ENCODE measurements at regions not wholly inside any gene's neighbourhood (a gene's known extent, or its start where the extent isn't known, plus 50 kb on each side); places are given as distances from the start of the nearest gene placed in this dataset.

GRCh38 chr2:60652832-60653340, 99.4 kb upstream of the BCL11A start:
- DNase-seq (ENCODE audit: low read depth in 2 of 2, low spot score in 1 of 2) = no peak

GRCh38 chr2:60657673-60658072, 98.4 kb upstream of the PAPOLG start:
- DNase-seq (ENCODE audit: low read depth in 2 of 2, low spot score in 1 of 2) = no peak

DNA sequence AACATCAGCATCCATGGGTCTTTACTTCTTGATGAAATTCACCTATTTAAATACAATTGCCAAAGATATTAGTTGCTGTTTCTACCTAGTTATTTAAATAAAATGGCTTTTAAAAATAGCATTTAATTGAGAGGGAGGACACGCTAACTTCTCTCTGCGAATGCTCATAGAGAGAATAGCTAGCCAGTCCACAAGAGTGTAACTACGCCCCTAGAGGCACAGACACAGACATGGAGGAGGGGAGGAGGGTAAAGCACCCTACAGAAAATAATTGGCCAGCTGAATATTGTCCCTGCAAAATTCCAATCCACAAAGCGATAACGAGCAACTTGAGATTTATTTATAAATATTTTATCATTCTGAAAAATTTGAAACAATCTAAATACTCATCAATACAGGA, 97.0 kb upstream of the PAPOLG start:
- DNase-seq (ENCODE audit: low read depth in 2 of 2, low spot score in 1 of 2) = no peak

DNA sequence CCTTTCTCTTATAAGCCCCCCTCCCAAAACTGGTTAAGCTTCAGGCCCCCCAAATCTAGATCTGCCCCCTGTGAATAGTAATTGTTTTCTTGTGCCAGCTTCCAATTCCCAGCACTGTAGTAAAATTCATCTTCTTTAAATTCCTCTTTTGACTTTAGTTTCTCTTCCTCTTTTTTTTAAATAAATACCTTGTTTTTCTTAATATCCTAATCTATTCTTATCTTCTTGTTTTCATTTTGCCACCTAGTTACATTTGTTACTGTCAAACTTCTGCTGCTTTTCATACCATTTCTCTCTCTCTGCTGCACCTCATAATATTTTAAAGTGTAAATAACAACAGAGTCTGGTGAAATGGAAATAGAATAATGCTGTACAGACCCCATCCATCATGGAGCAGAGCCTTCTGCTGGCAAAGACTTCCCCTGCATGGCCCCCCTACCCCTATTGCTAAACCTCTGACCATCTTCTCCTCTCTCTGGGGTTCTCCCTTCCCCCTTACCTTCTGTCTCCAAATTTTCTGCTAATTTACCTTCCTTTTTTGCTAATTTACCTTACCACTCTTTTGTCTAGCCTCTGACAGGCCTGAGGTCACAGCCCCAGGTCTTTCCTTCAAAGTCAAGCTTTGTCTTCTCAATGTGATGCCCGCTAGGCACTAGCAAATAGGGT, 94.9 kb upstream of the PAPOLG start:
- DNase-seq (ENCODE audit: low read depth in 2 of 2, low spot score in 1 of 2) = no peak

DNA sequence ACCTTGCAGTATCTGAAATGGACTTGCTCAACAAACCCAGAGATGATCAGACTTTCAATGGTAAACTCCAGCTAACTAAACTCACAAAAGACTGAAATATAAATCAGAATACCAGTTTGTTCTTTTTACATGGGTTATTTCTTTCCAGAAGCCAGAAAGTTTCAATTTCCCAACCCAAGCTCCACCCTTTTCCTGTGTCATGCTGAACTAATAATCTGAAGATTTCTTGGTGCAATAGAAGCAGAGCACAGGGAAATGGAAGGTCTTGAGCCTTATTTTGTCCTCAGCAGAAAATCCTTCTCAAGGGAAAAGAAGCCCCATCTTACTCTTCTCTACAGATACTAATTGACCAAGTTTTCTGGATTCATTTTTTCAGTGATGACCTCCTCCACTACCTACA, 93.3 kb upstream of the PAPOLG start:
- DNase-seq (ENCODE audit: low read depth in 2 of 2, low spot score in 1 of 2) = no peak

- no peak for DNase-seq (ENCODE audit: low read depth in 2 of 2, low spot score in 1 of 2)
Measured at GRCh38 chr2:60671966-60672365, 84.1 kb upstream of the PAPOLG start.

GRCh38 chr2:60674524-60675165, 81.4 kb upstream of the PAPOLG start:
- DNase-seq (ENCODE audit: low read depth in 2 of 2, low spot score in 1 of 2) = peak; percentile 47 to 61

DNA sequence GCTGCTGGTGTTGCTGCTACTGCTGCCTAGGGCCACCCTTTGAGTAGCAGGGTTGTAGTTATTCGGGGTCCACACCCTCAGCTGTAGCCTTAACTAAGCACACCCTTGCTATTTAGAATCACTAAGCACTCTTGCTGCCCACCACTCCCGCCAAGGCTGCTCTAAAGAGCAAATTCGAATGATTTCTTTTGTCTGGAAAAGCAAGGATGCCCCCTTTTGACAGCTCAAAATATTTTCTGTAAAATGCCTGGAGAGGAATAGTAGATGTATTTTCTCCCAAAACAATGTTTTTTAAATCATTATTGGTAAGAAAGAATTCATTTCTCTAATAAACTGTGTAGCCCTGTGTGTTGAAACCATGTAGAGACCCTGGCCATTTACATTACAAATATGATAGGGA, 80.8 kb upstream of the PAPOLG start:
- no peak for DNase-seq (ENCODE audit: low read depth in 2 of 2, low spot score in 1 of 2)

DNA sequence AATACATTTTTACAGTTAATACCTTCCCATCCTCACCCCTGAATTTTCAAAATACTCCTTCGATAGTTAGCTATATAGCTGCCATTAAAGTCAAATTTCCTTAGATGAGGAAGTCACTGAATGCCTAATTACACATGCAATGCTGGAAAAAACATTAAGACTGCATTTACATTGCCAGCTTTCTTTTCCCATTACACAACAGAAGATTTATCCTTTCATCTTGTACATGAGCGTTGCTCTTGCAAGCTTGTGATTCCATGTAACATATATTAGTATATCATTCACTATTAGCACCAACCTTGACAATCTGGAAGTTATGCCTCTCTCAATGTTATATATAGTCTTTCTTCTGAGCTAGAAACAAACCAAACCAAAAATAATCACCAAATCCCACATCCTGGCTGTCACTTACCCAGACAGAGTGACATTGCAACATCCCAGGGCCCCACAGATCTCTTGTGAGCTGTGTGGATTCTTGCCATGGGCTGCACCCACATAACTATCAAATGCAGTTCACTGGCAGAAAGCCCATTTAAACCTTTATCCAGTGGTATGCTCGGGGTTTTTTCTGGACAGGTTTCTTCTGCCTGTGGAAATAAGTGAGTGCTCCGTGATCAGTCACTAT, 79.2 kb upstream of the PAPOLG start:
- no peak for DNase-seq (ENCODE audit: low read depth in 2 of 2, low spot score in 1 of 2)

DNA sequence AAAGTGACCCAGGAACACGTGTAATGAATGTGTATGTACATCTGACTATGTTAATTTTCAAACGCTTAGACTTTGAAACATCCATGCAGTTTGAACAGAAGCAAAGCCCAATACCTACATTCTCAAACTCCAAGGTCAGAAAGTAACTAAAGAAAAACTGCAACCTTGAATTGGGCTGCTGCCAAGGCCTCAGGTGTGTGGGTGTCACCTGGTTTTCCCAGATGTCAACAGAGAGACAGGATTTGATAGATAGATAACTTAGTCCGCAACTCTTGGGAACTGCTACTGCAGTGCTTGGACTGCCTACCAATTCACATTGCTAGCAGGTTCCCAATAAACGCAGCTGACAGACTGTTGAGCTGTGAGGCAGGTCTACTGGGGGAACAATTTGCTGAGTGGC, 78.7 kb upstream of the PAPOLG start:
- DNase-seq (ENCODE audit: low read depth in 2 of 2, low spot score in 1 of 2) = no peak

DNA sequence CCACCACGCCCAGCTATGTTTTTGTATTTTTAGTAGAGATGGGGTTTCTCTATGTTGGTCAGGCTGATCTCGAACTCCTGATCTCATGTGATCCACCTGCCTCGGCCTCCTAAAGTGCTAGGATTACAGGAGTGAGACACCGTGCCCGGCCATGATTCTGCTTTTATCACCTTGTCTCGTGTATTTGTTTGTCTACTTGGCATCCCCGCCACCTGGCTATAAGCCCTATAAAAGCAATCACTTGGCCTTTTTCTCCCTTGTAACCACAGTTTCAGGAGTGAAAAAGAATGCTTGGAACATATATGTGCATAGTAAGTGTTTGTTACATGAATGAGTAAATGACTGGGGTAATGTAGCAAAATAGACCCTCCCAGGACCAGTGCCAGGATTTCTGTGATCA, 77.5 kb upstream of the PAPOLG start:
- no peak for DNase-seq (ENCODE audit: low read depth in 2 of 2, low spot score in 1 of 2)

DNA sequence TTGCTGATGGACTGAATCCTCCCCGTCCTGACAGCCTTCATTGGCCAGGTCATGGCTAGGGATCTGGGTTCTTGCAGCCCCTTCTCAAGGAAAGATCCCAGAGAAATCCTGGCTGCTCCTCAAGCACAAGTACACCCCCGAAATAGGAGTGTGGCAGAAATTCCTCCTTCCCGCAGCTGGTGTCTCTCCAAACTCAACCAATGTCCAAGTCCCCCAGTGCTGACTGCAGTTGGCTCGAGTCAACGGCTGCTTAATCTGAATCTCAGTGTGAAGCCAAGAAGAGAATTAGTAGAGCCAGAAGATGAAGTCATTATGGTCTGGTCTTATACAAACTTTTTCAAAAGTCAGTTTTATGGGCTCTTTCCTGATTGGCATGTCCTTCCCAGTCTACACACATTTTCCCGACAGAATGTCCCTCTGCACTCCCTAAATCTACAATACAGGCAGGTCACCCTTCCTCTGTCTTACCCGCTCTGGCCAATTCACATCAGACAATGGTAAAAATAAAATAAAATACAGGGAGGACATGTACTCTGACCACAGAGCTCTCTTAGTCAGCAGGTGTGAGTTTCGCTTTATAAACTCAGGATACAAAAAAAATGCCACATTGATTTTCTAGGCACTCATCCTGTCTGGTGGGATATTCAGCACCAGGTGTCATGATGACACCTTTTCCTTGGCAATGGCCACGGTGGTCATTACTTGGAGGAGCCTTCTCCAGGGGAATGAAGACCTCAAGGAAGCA, 76.9 kb upstream of the PAPOLG start:
- DNase-seq (ENCODE audit: low read depth in 2 of 2, low spot score in 1 of 2) = no peak

DNA sequence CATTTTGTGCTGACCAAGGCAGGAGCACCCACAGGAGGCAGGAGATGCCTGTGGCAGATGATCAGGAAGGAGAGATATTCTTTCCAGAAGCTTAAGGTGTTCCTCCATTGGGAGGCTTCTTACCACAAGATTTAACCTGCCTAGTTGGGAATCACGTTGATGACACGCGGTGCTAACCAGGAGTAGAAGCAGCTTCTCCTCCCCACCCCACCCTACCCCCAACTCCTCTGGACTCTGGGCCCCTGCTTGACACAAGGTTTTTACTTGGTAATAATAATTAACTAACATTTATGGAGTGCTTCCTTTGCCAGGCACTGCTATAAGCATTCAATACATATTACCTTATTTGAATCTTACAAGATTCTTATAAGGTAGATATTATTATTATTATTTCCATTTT, 62.5 kb upstream of the PAPOLG start:
- no peak for DNase-seq (ENCODE audit: low read depth in 2 of 2, low spot score in 1 of 2)

- no peak for DNase-seq (ENCODE audit: low read depth in 2 of 2, low spot score in 1 of 2)
Measured at GRCh38 chr2:60695793-60696192, 60.3 kb upstream of the PAPOLG start.

GRCh38 chr2:60699617-60700016, 56.5 kb upstream of the PAPOLG start:
- no peak for DNase-seq (ENCODE audit: low read depth in 2 of 2, low spot score in 1 of 2)

DNA sequence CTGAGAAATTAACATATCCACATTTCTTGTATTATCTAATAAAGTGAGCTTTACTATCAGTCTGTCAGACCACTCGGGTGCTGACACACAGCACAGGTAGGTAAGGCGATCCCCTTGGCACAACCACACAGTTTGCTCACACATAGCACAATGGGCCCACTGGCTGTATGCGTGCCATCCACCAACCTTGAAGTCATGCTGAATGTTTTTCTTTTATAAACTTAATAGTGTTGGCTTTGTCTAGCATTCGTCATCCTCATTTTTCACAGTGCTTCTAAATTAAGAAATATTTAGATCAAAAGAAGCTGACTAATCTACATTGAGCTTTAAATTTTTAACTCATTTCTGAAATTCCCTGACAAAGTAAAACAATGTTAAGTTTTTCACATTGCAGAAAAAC, 50.0 kb upstream of the PAPOLG start:
- no peak for DNase-seq (ENCODE audit: low read depth in 2 of 2, low spot score in 1 of 2)
